ENCODE measurements at regions not wholly inside any gene's neighbourhood (a gene's known extent, or its start where the extent isn't known, plus 50 kb on each side); places are given as distances from the start of the nearest gene placed in this dataset.

- DNase-seq (ENCODE audit: low read depth): no peak
These were observed 204.0 kb downstream of the AACS start for GRCh38 chr12:125269276-125269675.

GRCh38 chr12:125271892-125272291, 206.7 kb downstream of the AACS start:
- DNase-seq (ENCODE audit: low read depth): no peak

- DNase-seq (ENCODE audit: low read depth): no peak
These were observed 207.2 kb downstream of the AACS start for GRCh38 chr12:125272383-125272933.

DNA sequence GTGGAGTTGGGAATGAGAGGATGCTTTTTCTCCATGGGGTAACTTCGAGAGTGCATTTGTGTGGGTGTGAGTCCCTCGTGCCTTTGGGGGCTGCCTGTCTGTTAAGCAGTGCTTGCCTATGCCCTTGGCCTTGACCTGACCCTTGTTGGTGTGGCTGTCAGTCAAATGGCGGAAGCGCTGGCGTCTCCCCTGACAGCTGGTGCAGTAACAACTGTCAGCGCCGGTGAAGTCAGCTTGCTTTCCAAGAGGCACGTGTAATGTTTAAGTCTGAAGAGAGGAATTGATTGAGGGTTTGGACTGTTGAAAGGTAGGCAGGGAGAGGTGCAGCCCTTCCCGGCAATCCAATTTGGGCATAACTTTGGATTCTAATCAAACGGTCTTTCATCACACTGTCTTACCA, 211.3 kb downstream of the AACS start:
- no peak for DNase-seq (ENCODE audit: low read depth)

GRCh38 chr12:125280482-125281377, 215.5 kb downstream of the AACS start:
- DNase-seq (ENCODE audit: low read depth): no peak

GRCh38 chr12:125282921-125283320, 217.7 kb downstream of the AACS start:
- no peak for DNase-seq (ENCODE audit: low read depth)

DNA sequence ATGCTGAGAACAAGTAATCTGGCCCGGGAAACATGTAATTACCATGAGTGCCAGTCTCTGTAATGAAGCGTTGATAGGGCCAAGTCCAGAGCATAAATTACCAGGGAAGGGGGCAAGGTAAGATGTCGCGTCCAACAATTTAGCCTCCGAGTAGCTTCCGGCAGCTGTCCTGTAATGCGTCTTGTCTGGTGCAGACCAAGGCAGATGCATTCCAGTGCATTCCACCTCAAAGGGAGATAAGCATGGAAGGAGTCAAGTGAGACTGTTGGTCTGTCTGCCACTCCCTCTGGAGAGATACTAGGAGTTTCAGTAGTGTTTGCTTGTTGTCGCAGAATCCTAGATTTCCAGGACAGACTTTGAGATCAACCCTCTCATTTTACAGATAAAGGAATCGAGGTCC, 218.3 kb downstream of the AACS start:
- no peak for DNase-seq (ENCODE audit: low read depth)

- no peak for DNase-seq (ENCODE audit: low read depth)
These were observed 218.9 kb downstream of the AACS start for GRCh38 chr12:125284087-125284486.

GRCh38 chr12:125284945-125285685, 219.9 kb downstream of the AACS start:
- DNase-seq (ENCODE audit: low read depth): peak; percentile 8

- no peak for DNase-seq (ENCODE audit: low read depth)
These were observed 220.9 kb downstream of the AACS start for GRCh38 chr12:125286005-125286727.

DNA sequence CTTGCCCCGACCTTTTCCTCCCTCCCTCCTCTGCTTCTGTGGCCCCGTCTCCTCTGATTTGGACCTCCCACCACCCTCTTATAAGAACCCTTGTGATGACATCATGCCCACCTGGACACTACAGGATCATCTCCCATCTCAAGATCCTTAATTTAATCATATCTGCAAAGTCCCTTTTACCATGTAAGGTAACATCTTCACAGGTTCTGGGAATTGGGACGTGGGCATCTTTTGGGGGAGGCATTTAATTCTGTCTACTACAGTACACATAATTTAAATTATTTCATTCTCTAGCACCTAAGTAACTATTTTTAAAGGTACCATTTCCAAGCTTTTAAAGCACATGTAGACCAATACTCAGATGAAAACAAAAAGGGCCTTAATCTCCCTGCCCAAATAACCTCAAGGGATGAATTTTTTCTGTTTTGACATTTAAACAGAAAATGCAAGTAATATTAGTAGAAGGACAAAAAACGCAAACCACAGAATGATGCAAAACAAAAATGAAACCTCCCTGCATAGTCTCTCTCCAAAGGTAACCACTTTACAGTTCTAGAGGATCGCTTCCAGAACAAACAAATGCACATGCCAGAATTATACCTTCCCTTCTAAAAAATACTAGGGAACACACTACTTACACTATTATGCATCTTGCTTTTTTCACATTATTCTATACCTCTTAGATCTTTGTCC, 222.1 kb downstream of the AACS start:
- DNase-seq (ENCODE audit: low read depth): no peak

GRCh38 chr12:125288931-125289928, 224.0 kb downstream of the AACS start:
- no peak for DNase-seq (ENCODE audit: low read depth)

GRCh38 chr12:125289970-125290369, 224.7 kb downstream of the AACS start:
- DNase-seq (ENCODE audit: low read depth): no peak

DNA sequence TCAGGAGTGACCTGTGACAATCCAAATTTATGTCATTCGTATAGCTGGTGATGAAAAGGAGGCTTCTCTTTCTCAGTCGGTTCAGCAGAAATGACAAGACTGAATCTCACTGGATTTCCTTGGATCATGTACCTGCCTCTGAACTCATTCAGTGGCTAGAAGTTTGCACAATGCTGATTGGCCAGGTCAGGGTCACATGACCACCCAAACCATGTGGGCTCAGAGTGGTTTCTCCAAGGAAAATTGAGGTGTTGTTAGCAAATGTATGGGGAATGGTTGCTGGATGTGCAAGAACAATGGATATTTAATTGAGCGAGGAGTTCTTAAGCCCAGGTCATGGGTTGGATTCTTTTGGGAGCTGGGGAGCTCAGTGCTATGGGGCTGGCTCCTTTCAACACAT, 227.5 kb downstream of the AACS start:
- no peak for DNase-seq (ENCODE audit: low read depth)

GRCh38 chr12:125295550-125295949, 230.3 kb downstream of the AACS start:
- DNase-seq (ENCODE audit: low read depth): no peak

- no peak for DNase-seq (ENCODE audit: low read depth)
These were observed 231.5 kb downstream of the AACS start for GRCh38 chr12:125296701-125297100.

DNA sequence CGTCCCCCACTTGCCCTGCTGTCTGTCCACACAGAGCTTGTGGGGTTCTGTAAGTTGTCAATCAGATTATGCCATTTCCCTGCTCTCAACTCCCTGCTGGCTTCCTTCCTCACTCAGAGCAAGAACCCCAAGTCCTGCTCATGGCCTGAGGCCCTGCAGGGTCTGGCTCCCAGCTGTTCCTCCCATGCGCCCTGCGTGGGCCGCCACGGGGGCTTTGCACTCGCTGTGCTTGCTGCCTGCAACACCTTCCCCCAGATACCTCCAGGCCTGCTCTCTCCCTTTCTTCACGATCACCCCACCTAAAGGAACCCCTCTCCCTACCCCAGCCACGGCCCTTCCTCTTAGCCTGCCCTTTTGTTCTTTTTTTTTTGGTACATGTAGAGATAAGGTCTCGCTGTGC, 234.6 kb downstream of the AACS start:
- no peak for DNase-seq (ENCODE audit: low read depth)

- DNase-seq (ENCODE audit: low read depth): no peak
These were observed 235.0 kb downstream of the AACS start for GRCh38 chr12:125300249-125300648.

GRCh38 chr12:125303337-125303736, 238.1 kb downstream of the AACS start:
- DNase-seq (ENCODE audit: low read depth): no peak

DNA sequence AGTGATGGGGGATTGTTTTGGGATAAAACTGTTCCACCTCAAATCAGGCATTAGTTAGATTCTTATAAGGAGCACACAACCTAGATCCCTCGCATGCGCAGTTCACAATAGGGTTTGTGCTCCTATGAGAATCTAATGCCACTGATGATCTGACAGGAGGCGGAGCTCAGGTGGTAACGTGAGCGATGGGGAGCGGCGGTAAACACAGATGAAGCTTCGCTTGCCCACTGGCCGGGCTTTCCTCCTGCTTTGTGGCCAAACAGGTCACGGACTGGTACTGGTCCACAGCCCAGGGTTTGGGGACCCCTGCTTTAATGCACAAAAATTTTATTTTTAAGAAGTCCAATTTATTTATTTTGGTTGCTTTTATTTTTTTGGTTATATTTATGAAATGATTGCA, 238.8 kb downstream of the AACS start:
- DNase-seq (ENCODE audit: low read depth): no peak

Measured in HT1080 (cell line).